ENCODE measurements at regions not wholly inside any gene's neighbourhood (a gene's known extent, or its start where the extent isn't known, plus 50 kb on each side); places are given as distances from the start of the nearest gene placed in this dataset.

DNA sequence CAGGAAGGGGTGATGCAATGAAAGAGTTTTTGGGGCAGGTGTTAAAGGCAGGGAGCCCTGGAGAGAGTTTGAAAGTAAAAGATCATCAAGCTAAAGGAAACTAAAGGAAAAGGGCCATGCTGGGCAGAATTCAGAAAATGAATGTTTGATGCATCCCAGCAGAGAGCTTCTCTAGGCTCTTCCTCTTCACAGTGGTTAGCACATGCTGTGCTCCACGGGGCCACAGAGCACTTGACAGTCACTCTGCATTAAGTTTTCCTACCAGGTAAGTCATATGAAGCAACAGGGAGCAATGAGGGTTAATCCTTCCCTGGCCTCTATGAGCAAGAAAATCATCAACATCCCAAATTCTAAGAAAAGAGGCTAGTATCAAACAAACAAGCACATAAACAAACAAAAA lies 895.2 kb downstream of the TRIB2 start (continued):
- TF ChIP-seq YBX1 (IDR thresholded peaks at IDR 0.05) (no peak), STAT1 (conservative IDR thresholded peaks at IDR 0.05) (no peak), ZNF274 (IDR thresholded peaks at IDR 0.05; ENCODE audit: insufficient read depth, insufficient read length) (no peak), EZH2 (IDR thresholded peaks at IDR 0.05; ENCODE audit: borderline replicate concordance, control insufficient read depth, low read depth, low read length) (no peak), RELA (IDR thresholded peaks at IDR 0.05; ENCODE audit: borderline replicate concordance, partially characterized antibody) (no peak)
- TF ChIP-seq, protein P1, sequence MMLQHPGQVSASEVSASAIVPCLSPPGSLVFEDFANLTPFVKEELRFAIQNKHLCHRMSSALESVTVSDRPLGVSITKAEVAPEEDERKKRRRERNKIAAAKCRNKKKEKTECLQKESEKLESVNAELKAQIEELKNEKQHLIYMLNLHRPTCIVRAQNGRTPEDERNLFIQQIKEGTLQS (IDR thresholded peaks at IDR 0.05; ENCODE audit: borderline replicate concordance, extremely low read depth, low read depth, low read length) = no peak

DNA sequence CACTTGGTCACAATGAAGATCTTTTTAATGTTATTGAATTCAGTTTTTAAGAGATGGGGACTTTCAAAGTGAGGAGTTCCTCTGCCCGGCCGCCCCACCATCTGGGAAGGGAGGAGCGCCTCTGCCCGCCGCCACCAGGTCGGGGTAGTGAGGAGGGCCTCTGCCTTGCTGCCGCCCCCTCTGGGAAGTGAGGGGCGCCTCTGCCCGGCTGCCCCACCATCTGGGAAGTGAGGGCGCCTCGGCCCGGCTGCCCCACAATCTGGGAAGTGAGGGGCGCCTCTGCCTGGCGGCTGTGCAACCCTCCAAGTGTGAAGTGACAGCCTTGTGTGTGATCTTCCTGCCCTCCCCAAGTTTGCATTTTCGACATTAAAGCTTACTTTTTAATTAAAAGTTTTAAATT lies 899.3 kb downstream of the TRIB2 start:
- H3K27me3 ChIP-seq (replicated peaks in 1 of 2; ENCODE audit: control insufficient read depth in 2 of 2, insufficient read depth in 2 of 2, low read length in 1 of 2) = no peaks in the 10 kb centered on the region
- no peaks in the 10 kb centered on the region for H3K4me1 ChIP-seq (ENCODE audit: control insufficient read depth, insufficient read depth, low read length)
- no peak for FAIRE-seq
- 66% methylated on average over 15 of the region's 15 CpGs for WGBS (ENCODE audit: insufficient coverage, insufficient replicate concordance, low lambda C conversion rate, missing lambda C conversion rate)
- no TSS peak for BruUV-seq (replicated peaks)
- H3K36me3 ChIP-seq (ENCODE audit: control insufficient read depth in 2 of 2, insufficient read depth in 2 of 2, low read length in 1 of 2) = no peaks in the 10 kb centered on the region
- H3K9ac ChIP-seq (ENCODE audit: control insufficient read depth, insufficient read depth, low read length) = no peak overlapping the region
- DNase-seq (ENCODE audit: low read depth, low spot score) = no peak
- CTCF ChIA-PET = no interaction called here
- POLR2A ChIA-PET = no interaction called here
- H2AFZ ChIP-seq (ENCODE audit: control insufficient read depth, low read depth, low read length) = no peak overlapping the region
- no peak for ATAC-seq
- in situ Hi-C loops (cut with MboI) = no loop called here
- H3K27ac ChIP-seq (ENCODE audit: control insufficient read depth, insufficient read depth) = no peak overlapping the region
- no peaks in the 10 kb centered on the region for H4K20me1 ChIP-seq (ENCODE audit: control insufficient read depth, insufficient read depth)
- H3K79me2 ChIP-seq (ENCODE audit: control insufficient read depth, insufficient read depth, low read length) = no peaks in the 10 kb centered on the region
- intact Hi-C loops (cut with micrococcal nuclease; ENCODE audit: unreplicated experiment) = no loop called here
- H3K4me2 ChIP-seq (ENCODE audit: control insufficient read depth, insufficient read depth) = no peak overlapping the region
- no peak for TF ChIP-seq SREBF1 (IDR thresholded peaks at IDR 0.05; ENCODE audit: low read length)
- TF ChIP-seq, protein P2, sequence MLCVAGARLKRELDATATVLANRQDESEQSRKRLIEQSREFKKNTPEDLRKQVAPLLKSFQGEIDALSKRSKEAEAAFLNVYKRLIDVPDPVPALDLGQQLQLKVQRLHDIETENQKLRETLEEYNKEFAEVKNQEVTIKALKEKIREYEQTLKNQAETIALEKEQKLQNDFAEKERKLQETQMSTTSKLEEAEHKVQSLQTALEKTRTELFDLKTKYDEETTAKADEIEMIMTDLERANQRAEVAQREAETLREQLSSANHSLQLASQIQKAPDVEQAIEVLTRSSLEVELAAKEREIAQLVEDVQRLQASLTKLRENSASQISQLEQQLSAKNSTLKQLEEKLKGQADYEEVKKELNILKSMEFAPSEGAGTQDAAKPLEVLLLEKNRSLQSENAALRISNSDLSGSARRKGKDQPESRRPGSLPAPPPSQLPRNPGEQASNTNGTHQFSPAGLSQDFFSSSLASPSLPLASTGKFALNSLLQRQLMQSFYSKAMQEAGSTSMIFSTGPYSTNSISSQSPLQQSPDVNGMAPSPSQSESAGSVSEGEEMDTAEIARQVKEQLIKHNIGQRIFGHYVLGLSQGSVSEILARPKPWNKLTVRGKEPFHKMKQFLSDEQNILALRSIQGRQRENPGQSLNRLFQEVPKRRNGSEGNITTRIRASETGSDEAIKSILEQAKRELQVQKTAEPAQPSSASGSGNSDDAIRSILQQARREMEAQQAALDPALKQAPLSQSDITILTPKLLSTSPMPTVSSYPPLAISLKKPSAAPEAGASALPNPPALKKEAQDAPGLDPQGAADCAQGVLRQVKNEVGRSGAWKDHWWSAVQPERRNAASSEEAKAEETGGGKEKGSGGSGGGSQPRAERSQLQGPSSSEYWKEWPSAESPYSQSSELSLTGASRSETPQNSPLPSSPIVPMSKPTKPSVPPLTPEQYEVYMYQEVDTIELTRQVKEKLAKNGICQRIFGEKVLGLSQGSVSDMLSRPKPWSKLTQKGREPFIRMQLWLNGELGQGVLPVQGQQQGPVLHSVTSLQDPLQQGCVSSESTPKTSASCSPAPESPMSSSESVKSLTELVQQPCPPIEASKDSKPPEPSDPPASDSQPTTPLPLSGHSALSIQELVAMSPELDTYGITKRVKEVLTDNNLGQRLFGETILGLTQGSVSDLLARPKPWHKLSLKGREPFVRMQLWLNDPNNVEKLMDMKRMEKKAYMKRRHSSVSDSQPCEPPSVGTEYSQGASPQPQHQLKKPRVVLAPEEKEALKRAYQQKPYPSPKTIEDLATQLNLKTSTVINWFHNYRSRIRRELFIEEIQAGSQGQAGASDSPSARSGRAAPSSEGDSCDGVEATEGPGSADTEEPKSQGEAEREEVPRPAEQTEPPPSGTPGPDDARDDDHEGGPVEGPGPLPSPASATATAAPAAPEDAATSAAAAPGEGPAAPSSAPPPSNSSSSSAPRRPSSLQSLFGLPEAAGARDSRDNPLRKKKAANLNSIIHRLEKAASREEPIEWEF (IDR thresholded peaks at IDR 0.05; ENCODE audit: insufficient replicate concordance, low read depth, low read length) = no peak
- no peak for TF ChIP-seq SRF (IDR thresholded peaks at IDR 0.05; ENCODE audit: low read depth in 2 of 2, low read length in 2 of 2)
- SMC1A ChIA-PET (ENCODE audit: uncharacterized antibody, unreplicated experiment) = no interaction called here
- no peaks in the 10 kb centered on the region; the same call in 2 of the 3 replicates for H3K9me3 ChIP-seq (replicated peaks; ENCODE audit: control insufficient read depth, insufficient read depth, low read length)
- RAD21 ChIA-PET (ENCODE audit: unreplicated experiment) = no interaction called here
- no peak overlapping the region for H3K4me3 ChIP-seq
